M059J (cell line): ENCODE measurements at regions not wholly inside any gene's neighbourhood (a gene's known extent, or its start where the extent isn't known, plus 50 kb on each side); places are given as distances from the start of the nearest gene placed in this dataset.
"Not testable (repeated sequence)": the region's sequence is repeated elsewhere in the genome, so short reads cannot be mapped to it uniquely, and the experiment has no call there.

Source experiments
- DNase-seq: peaks from one replicate; pipeline ENCODE4 v3.0.0-alpha.2; 2012; ENCODE audit warnings: low read depth

GRCh38 chr2:87610974-87611373 lies 136.9 kb upstream of the PLGLB2 start:
- not testable (repeated sequence) for DNase-seq

- DNase-seq, result not testable (repeated sequence)
Observed at GRCh38 chr2:87611416-87611815, 136.5 kb upstream of the PLGLB2 start.

GRCh38 chr2:87611956-87612355 lies 135.9 kb upstream of the PLGLB2 start:
- not testable (repeated sequence) for DNase-seq

- not testable (repeated sequence) for DNase-seq
Observed at GRCh38 chr2:87614829-87615434, 133.0 kb upstream of the PLGLB2 start.

- not testable (repeated sequence) for DNase-seq
Observed at GRCh38 chr2:87619121-87619520, 128.8 kb upstream of the PLGLB2 start.

- not testable (repeated sequence) for DNase-seq
Observed at GRCh38 chr2:87621139-87621538, 126.7 kb upstream of the PLGLB2 start.

GRCh38 chr2:87622720-87623119 lies 125.2 kb upstream of the PLGLB2 start:
- not testable (repeated sequence) for DNase-seq

GRCh38 chr2:87629491-87630458 lies 118.1 kb upstream of the PLGLB2 start:
- peak; percentile 93 for DNase-seq

GRCh38 chr2:87630892-87631291 lies 117.0 kb upstream of the PLGLB2 start:
- not testable (repeated sequence) for DNase-seq

- DNase-seq, result not testable (repeated sequence)
Observed at GRCh38 chr2:87631402-87631801, 116.5 kb upstream of the PLGLB2 start.

GRCh38 chr2:87633287-87633963 lies 114.5 kb upstream of the PLGLB2 start:
- peak; percentile 17 for DNase-seq

GRCh38 chr2:87634106-87634505 lies 113.8 kb upstream of the PLGLB2 start:
- DNase-seq, result not testable (repeated sequence)

GRCh38 chr2:87634971-87635650 lies 112.8 kb upstream of the PLGLB2 start:
- DNase-seq, result peak; percentile 77

- not testable (repeated sequence) for DNase-seq
Observed at GRCh38 chr2:87636246-87636645, 111.6 kb upstream of the PLGLB2 start.

- not testable (repeated sequence) for DNase-seq
Observed at GRCh38 chr2:87636735-87637134, 111.2 kb upstream of the PLGLB2 start.

- DNase-seq, result peak; percentile 71
Observed at GRCh38 chr2:87637249-87637990, 110.5 kb upstream of the PLGLB2 start.

- not testable (repeated sequence) for DNase-seq
Observed at GRCh38 chr2:87638114-87638807, 109.6 kb upstream of the PLGLB2 start.

- DNase-seq, result not testable (repeated sequence)
Observed at GRCh38 chr2:87638872-87639271, 109.0 kb upstream of the PLGLB2 start.

- not testable (repeated sequence) for DNase-seq
Observed at GRCh38 chr2:87639801-87640440, 108.0 kb upstream of the PLGLB2 start.
